Endothelial cell of umbilical vein (primary cell): ENCODE measurements at regions not wholly inside any gene's neighbourhood (a gene's known extent, or its start where the extent isn't known, plus 50 kb on each side); places are given as distances from the start of the nearest gene placed in this dataset.

Source experiments
- BruUV-seq: library from RNA; stranded (reverse); fragments of 400-500 nt; replicated peaks from 2 replicates; lab custom pipeline; 2021; lab: Mats Ljungman, UMichigan
- CTCF ChIA-PET: fragments of 300-600, 350-600 bp; sonication (Branson Sonifier 250); formaldehyde crosslinking; loops from one replicate; lab custom pipeline; 2021; ENCODE audit warnings: antibody characterized with exemption, inconsistent platforms; lab: Charles Lee
- POLR2A ChIA-PET: fragments of 300-600, 350-600 bp; sonication (Branson Sonifier 250); formaldehyde crosslinking; loops from one replicate; lab custom pipeline; 2021; ENCODE audit warnings: antibody characterized with exemption, inconsistent platforms; lab: Charles Lee
- DNase-seq: peaks from one replicate; pipeline ENCODE4 v3.0.0-alpha.2; 2011; ENCODE audit warnings: low read depth, low spot score
- FAIRE-seq: peaks from 2 replicates; lab custom pipeline; 2011; peaks lifted over from hg19 to GRCh38; lab: Jason Lieb, UNC
- H2AFZ ChIP-seq: 2 replicates; pipeline ENCODE4 v1.6.0; 2012; ENCODE audit warnings: low read depth, low read length, control low read depth, inconsistent platforms
- H3K27ac ChIP-seq: 2 replicates; pipeline ENCODE4 v1.5.1; 2011; ENCODE audit warnings: low read depth, mild to moderate bottlenecking, control low read depth, low read length, moderate library complexity; ENCODE audit not compliant: insufficient read depth
- H3K27me3 ChIP-seq, 2 experiments: 2 replicates each; pipeline versions ENCODE4 v1.6.0 to v1.6.1; 2011; ENCODE audit warnings: low read length in 2 of 2, mixed read lengths in 1 of 2; ENCODE audit not compliant: control insufficient read depth in 2 of 2, insufficient read depth in 2 of 2
- H3K36me3 ChIP-seq, 2 experiments: 2 replicates in 1 of 2; 3 replicates in 1 of 2; pipeline ENCODE4 v1.5.1; 2011; ENCODE audit warnings: low read length in 2 of 2, mild to moderate bottlenecking in 1 of 2, moderate library complexity in 1 of 2; ENCODE audit not compliant: control insufficient read depth in 2 of 2, insufficient read depth in 2 of 2; ENCODE audit errors: extremely low read depth in 1 of 2
- H3K4me1 ChIP-seq: 3 replicates; pipeline ENCODE4 v1.5.1; 2011; ENCODE audit warnings: mild to moderate bottlenecking, low read length; ENCODE audit not compliant: control insufficient read depth, insufficient read depth; ENCODE audit errors: extremely low read depth
- H3K4me2 ChIP-seq: 2 replicates; pipeline ENCODE4 v1.6.1; 2011; ENCODE audit warnings: low read length, control low read depth, mixed read lengths; ENCODE audit not compliant: insufficient read depth
- H3K4me3 ChIP-seq, 3 experiments: fragments of 200-600 bp in 1 of 3; sonication (generic), shearing (Covaris generic) in 1 of 3; replicated peaks in 1 of 3; 2 replicates each; pipeline ENCODE4 v1.5.1; 2011 to 2016; ENCODE audit warnings: control low read depth in 3 of 3, low read length in 3 of 3, mild to moderate bottlenecking in 2 of 3, inconsistent platforms in 1 of 3, low read depth in 1 of 3, moderate library complexity in 1 of 3; ENCODE audit not compliant: insufficient read depth in 1 of 3
- H3K79me2 ChIP-seq: 2 replicates; pipeline ENCODE4 v1.6.0; 2012; ENCODE audit warnings: low read length, inconsistent platforms; ENCODE audit not compliant: control insufficient read depth, insufficient read depth
- H3K9ac ChIP-seq: replicated peaks from 2 replicates; pipeline ENCODE3; 2011; ENCODE audit warnings: low read length, control low read depth; ENCODE audit not compliant: insufficient read depth; ENCODE audit errors: extremely low read depth
- H3K9me1 ChIP-seq: replicated peaks from 3 replicates; pipeline ENCODE4 v1.6.0; 2011; ENCODE audit warnings: mild to moderate bottlenecking, low read length; ENCODE audit not compliant: control insufficient read depth, insufficient read depth; ENCODE audit errors: extremely low read depth
- H3K9me3 ChIP-seq: replicated peaks from 2 replicates; pipeline ENCODE4 v1.5.1; 2012; ENCODE audit warnings: low read length, inconsistent platforms; ENCODE audit not compliant: control insufficient read depth, insufficient read depth
- H4K20me1 ChIP-seq: replicated peaks from 2 replicates; pipeline ENCODE3; 2011; ENCODE audit warnings: mild to moderate bottlenecking, low read length; ENCODE audit not compliant: control insufficient read depth, insufficient read depth; ENCODE audit errors: extremely low read depth
- CTCF ChIP-seq, 2 donors: IDR thresholded peaks; 1 replicate in 1 of 2; 2 replicates in 1 of 2; pipeline ENCODE4 v1.5.1; 2011; ENCODE audit warnings: low read length in 2 of 2, mild to moderate bottlenecking in 2 of 2, moderate library complexity in 2 of 2, control low read depth in 1 of 2, inconsistent platforms in 1 of 2, low read depth in 1 of 2; ENCODE audit not compliant: insufficient read depth in 1 of 2; ENCODE audit errors: extremely low read depth in 1 of 2
- EZH2 ChIP-seq: IDR thresholded peaks from 2 replicates; pipeline ENCODE4 v1.6.1; 2012; ENCODE audit warnings: borderline replicate concordance, low read depth, mild to moderate bottlenecking, moderate library complexity, low read length, inconsistent platforms; ENCODE audit not compliant: severe bottlenecking
- FOS ChIP-seq: IDR thresholded peaks from 2 replicates; pipeline ENCODE4 v1.6.1; 2011; ENCODE audit warnings: mild to moderate bottlenecking, low read length, moderate library complexity, borderline replicate concordance; ENCODE audit not compliant: insufficient read depth
- GATA2 ChIP-seq: IDR thresholded peaks from 2 replicates; pipeline ENCODE4 v1.7.0; 2011; ENCODE audit warnings: low read depth, mild to moderate bottlenecking, moderate library complexity, mixed read lengths, low read length; ENCODE audit not compliant: insufficient read length, insufficient read depth
- JUN ChIP-seq: IDR thresholded peaks from 2 replicates; pipeline ENCODE4 v1.6.1; 2011; ENCODE audit warnings: borderline replicate concordance, low read depth; ENCODE audit not compliant: insufficient read length, insufficient read depth
- MAX ChIP-seq: IDR thresholded peaks from 2 replicates; pipeline ENCODE4 v1.6.1; 2011; ENCODE audit not compliant: insufficient read depth, insufficient read length
- MYC ChIP-seq: IDR thresholded peaks from one replicate; pipeline ENCODE4 v1.6.1; 2011; ENCODE audit warnings: mild to moderate bottlenecking, low read depth, low read length
- POLR2A ChIP-seq: IDR thresholded peaks from 2 replicates; pipeline ENCODE4 v1.6.1; 2012; ENCODE audit warnings: low read depth, mild to moderate bottlenecking, control low read depth, low read length
- POLR2AphosphoS5 ChIP-seq: IDR thresholded peaks from 2 replicates; pipeline ENCODE4 v1.6.1; 2012; ENCODE audit warnings: low read depth, mild to moderate bottlenecking, control low read depth, low read length, moderate library complexity; ENCODE audit not compliant: insufficient read depth
- dilution Hi-C: fragments of 300-500 bp; cut with MboI; formaldehyde crosslinking; loops from one replicate; pipeline ENCODE4 v1.15.0; 2019; ENCODE audit warnings: low sequenced_read_pairs; ENCODE audit not compliant: extremely low pct_ligation_motif_present
- intact Hi-C: fragments of 100-400 bp; cut with micrococcal nuclease; formaldehyde crosslinking; loops from one replicate; pipeline ENCODE4 v1.10.0; 2022

GRCh38 chr1:115907092-115907491, 66.2 kb upstream of the NHLH2 start:
- Histone ChIP-seq H3K4me2 (no peak overlapping the region), H3K27ac (no peak overlapping the region), H3K9me3 (no peaks in the 10 kb centered on the region), H2AFZ (no peak overlapping the region), H3K79me2 (no peaks in the 10 kb centered on the region), H3K36me3 (no peaks in the 10 kb centered on the region), H3K4me1 (no peaks in the 10 kb centered on the region), H3K27me3 (no peaks in the 10 kb centered on the region), H3K9ac (no peak overlapping the region), H4K20me1 (no peaks in the 10 kb centered on the region), H3K4me3 (no peak overlapping the region), H3K9me1 (no peaks in the 10 kb centered on the region)
- ChIA-PET CTCF (interaction anchor here (1.1 kb wide), 1 partner anchor 13 kb away, joined by 3 read pairs; no protein-coding TSS in a partner anchor), POLR2A (no interaction called here)
- intact Hi-C loops, result no loop called here
- FAIRE-seq (no peak), DNase-seq (no peak)
- BruUV-seq, result no TSS peak
- TF ChIP-seq POLR2AphosphoS5 (no peak), MAX (no peak), GATA2 (no peak), POLR2A (no peak), CTCF (IDR thresholded peaks at IDR 0.05; ENCODE audit: extremely low read depth in 1 of 2, insufficient read depth in 1 of 2, low read depth in 1 of 2, low read length in 2 of 2) (no peak), MYC (no peak), EZH2 (no peak), JUN (no peak), FOS (no peak)
- dilution Hi-C loops, result no loop called here
